Neural progenitor cell (in vitro differentiated cells): ENCODE measurements at regions not wholly inside any gene's neighbourhood (a gene's known extent, or its start where the extent isn't known, plus 50 kb on each side); places are given as distances from the start of the nearest gene placed in this dataset.

Experiments
- CTCF ChIP-seq: fragments of 200-600 bp; sonication (generic); IDR thresholded peaks from 2 replicates; pipeline ENCODE4 v1.5.1; 2017; ENCODE audit warnings: antibody characterized with exemption, mild to moderate bottlenecking
- EZH2phosphoT487 ChIP-seq: fragments of 200-600 bp; sonication (generic); IDR thresholded peaks from 2 replicates; pipeline ENCODE4 v1.6.1; 2017; ENCODE audit warnings: antibody characterized with exemption

DNA sequence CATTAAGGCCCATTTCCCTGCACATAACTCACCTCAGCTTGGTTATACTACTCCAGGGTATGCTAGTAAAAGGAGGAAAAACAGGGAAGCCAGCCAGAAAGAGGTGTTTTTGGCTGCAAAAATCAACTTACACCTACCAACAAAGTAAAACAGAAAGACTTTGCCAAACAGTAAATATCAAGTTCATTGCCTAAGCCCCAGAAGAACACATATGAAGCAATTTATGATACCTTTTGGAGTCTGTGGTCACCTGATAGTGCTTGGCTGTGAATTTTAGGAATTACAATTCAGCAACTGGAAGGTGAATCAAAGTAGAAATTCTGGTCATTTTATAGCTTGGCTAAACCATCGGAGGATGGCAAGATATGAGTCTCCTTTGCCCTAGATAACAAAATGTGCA is 463.7 kb upstream of the CLINT1 start:
- no peak for TF ChIP-seq CTCF
- TF ChIP-seq EZH2phosphoT487: no peak
